A673 (cell line): ENCODE measurements at regions not wholly inside any gene's neighbourhood (a gene's known extent, or its start where the extent isn't known, plus 50 kb on each side); places are given as distances from the start of the nearest gene placed in this dataset.

ENCODE experiments used
- EZH2 ChIP-seq: fragments of 200-600 bp; sonication (generic); IDR thresholded peaks from 2 replicates; pipeline ENCODE4 v1.6.1; 2017; ENCODE audit warnings: borderline replicate concordance, low read depth, mild to moderate bottlenecking, mixed read lengths, antibody characterized with exemption, low read length; ENCODE audit not compliant: poor library complexity, severe bottlenecking
- TF ChIP-seq, protein P1 (sequence below): fragments of 300-800, 200-600 bp; sonication (generic); conservative IDR thresholded peaks from 2 replicates; pipeline ENCODE4 v1.5.1; 2017; ENCODE audit warnings: low read depth, mild to moderate bottlenecking, antibody characterized with exemption, low read length, moderate library complexity, mixed read lengths

GRCh38 chrX:22742174-22742573 lies 257.6 kb upstream of the DDX53 start:
- TF ChIP-seq, protein P1, sequence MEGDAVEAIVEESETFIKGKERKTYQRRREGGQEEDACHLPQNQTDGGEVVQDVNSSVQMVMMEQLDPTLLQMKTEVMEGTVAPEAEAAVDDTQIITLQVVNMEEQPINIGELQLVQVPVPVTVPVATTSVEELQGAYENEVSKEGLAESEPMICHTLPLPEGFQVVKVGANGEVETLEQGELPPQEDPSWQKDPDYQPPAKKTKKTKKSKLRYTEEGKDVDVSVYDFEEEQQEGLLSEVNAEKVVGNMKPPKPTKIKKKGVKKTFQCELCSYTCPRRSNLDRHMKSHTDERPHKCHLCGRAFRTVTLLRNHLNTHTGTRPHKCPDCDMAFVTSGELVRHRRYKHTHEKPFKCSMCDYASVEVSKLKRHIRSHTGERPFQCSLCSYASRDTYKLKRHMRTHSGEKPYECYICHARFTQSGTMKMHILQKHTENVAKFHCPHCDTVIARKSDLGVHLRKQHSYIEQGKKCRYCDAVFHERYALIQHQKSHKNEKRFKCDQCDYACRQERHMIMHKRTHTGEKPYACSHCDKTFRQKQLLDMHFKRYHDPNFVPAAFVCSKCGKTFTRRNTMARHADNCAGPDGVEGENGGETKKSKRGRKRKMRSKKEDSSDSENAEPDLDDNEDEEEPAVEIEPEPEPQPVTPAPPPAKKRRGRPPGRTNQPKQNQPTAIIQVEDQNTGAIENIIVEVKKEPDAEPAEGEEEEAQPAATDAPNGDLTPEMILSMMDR: no peak
- TF ChIP-seq EZH2: no peak
